ENCODE measurements at regions not wholly inside any gene's neighbourhood (a gene's known extent, or its start where the extent isn't known, plus 50 kb on each side); places are given as distances from the start of the nearest gene placed in this dataset.

- TF ChIP-seq CTCF (IDR thresholded peaks at IDR 0.05) = no peak
- Histone ChIP-seq H3K27me3 (no peaks in the 10 kb centered on the region), H3K36me3 (no peaks in the 10 kb centered on the region), H3K4me3 (no peak overlapping the region), H3K4me1 (no peaks in the 10 kb centered on the region), H3K27ac (no peak overlapping the region), H3K9me3 (no peaks in the 10 kb centered on the region)
- no peak for DNase-seq (ENCODE audit: low spot score)
Measured at GRCh38 chr10:123563994-123564393, 102.2 kb upstream of the GPR26 start.

GRCh38 chr10:123564631-123565030 lies 101.5 kb upstream of the GPR26 start:
- Histone ChIP-seq H3K9me3 (no peaks in the 10 kb centered on the region), H3K4me1 (no peaks in the 10 kb centered on the region), H3K36me3 (no peaks in the 10 kb centered on the region), H3K27me3 (no peaks in the 10 kb centered on the region), H3K4me3 (no peak overlapping the region), H3K27ac (no peak overlapping the region)
- no peak for TF ChIP-seq CTCF (IDR thresholded peaks at IDR 0.05)
- no peak for DNase-seq (ENCODE audit: low spot score)

GRCh38 chr10:123565691-123566660 lies 100.2 kb upstream of the GPR26 start:
- no peaks in the 10 kb centered on the region for H3K9me3 ChIP-seq
- no peak for TF ChIP-seq CTCF (IDR thresholded peaks at IDR 0.05)
- H3K4me1 ChIP-seq = no peaks in the 10 kb centered on the region
- no peaks in the 10 kb centered on the region for H3K36me3 ChIP-seq
- H3K27ac ChIP-seq = no peak overlapping the region
- no peak overlapping the region for H3K4me3 ChIP-seq
- DNase-seq (ENCODE audit: low spot score) = no peak
- H3K27me3 ChIP-seq = no peaks in the 10 kb centered on the region

- Histone ChIP-seq H3K4me1 (no peaks in the 10 kb centered on the region), H3K36me3 (no peaks in the 10 kb centered on the region), H3K9me3 (no peaks in the 10 kb centered on the region), H3K27me3 (no peaks in the 10 kb centered on the region), H3K4me3 (no peak overlapping the region), H3K27ac (no peak overlapping the region)
- DNase-seq (ENCODE audit: low spot score) = no peak
- no peak for TF ChIP-seq CTCF (IDR thresholded peaks at IDR 0.05)
Measured at GRCh38 chr10:123567984-123568739, 98.0 kb upstream of the GPR26 start.

GRCh38 chr10:123568751-123569150 lies 97.4 kb upstream of the GPR26 start:
- H3K4me1 ChIP-seq = no peaks in the 10 kb centered on the region
- no peak overlapping the region for H3K4me3 ChIP-seq
- H3K27me3 ChIP-seq = no peaks in the 10 kb centered on the region
- no peak overlapping the region for H3K27ac ChIP-seq
- no peaks in the 10 kb centered on the region for H3K9me3 ChIP-seq
- no peaks in the 10 kb centered on the region for H3K36me3 ChIP-seq
- TF ChIP-seq CTCF (IDR thresholded peaks at IDR 0.05) = no peak
- no peak for DNase-seq (ENCODE audit: low spot score)

Data from right atrium auricular region (tissue), 2 donors.